H1 (cell line): ENCODE measurements at regions not wholly inside any gene's neighbourhood (a gene's known extent, or its start where the extent isn't known, plus 50 kb on each side); places are given as distances from the start of the nearest gene placed in this dataset.

Experiments used
- CTCF ChIA-PET: fragments of 300-600 bp; sonication (Branson Sonifier 250); formaldehyde crosslinking; loops from one replicate; lab custom pipeline; 2021; ENCODE audit not compliant: partially characterized antibody; lab: Charles Lee
- POLR2A ChIA-PET: fragments of 300-600 bp; sonication (Branson Sonifier 250); formaldehyde crosslinking; loops from one replicate; lab custom pipeline; 2021; ENCODE audit warnings: inconsistent platforms; ENCODE audit not compliant: partially characterized antibody; lab: Charles Lee
- DNase-seq, 2 experiments: peaks; one replicate each; pipeline versions ENCODE4 v3.0.0 to v3.0.0-alpha.2; 2010 to 2022; ENCODE audit warnings: low spot score in 2 of 2, low read depth in 1 of 2, mixed read lengths in 1 of 2
- FAIRE-seq: peaks from 2 replicates; lab custom pipeline; 2011; peaks lifted over from hg19 to GRCh38; lab: Jason Lieb, UNC
- H2AFZ ChIP-seq: 2 replicates; pipeline ENCODE4 v1.8.1; 2012; ENCODE audit warnings: low read length, inconsistent platforms
- H2AK5ac ChIP-seq: 2 replicates; pipeline ENCODE4 v1.6.1; 2013; ENCODE audit warnings: low read depth, low read length
- H2BK120ac ChIP-seq: replicated peaks from 2 replicates; pipeline ENCODE3; 2013; ENCODE audit warnings: low read depth, low read length, inconsistent platforms
- H2BK12ac ChIP-seq: 2 replicates; pipeline ENCODE4 v1.6.1; 2013; ENCODE audit warnings: low read depth, low read length
- H2BK15ac ChIP-seq: 2 replicates; pipeline ENCODE4 v1.6.1; 2013; ENCODE audit warnings: low read length
- H2BK20ac ChIP-seq: 2 replicates; pipeline ENCODE4 v1.6.1; 2013; ENCODE audit warnings: low read length
- H2BK5ac ChIP-seq: 2 replicates; pipeline ENCODE4 v1.6.1; 2013; ENCODE audit warnings: low read depth, low read length
- H3K14ac ChIP-seq: 2 replicates; pipeline ENCODE4 v1.6.1; 2013; ENCODE audit warnings: inconsistent platforms; ENCODE audit not compliant: insufficient read length
- H3K18ac ChIP-seq: 2 replicates; pipeline ENCODE4 v1.6.1; 2013; ENCODE audit warnings: low read length; ENCODE audit errors: extremely low read depth
- H3K23ac ChIP-seq: 2 replicates; pipeline ENCODE4 v1.6.1; 2013; ENCODE audit warnings: inconsistent platforms; ENCODE audit not compliant: insufficient read length
- H3K23me2 ChIP-seq: 2 replicates; pipeline ENCODE4 v1.6.1; 2013; ENCODE audit warnings: low read depth, low read length
- H3K27ac ChIP-seq: 2 replicates; pipeline ENCODE4 v1.6.1; 2011; ENCODE audit warnings: low read depth, low read length, inconsistent platforms
- H3K27me3 ChIP-seq, 4 experiments: replicated peaks in 1 of 4; 1 replicate in 1 of 4; 2 replicates in 3 of 4; pipeline versions ENCODE4 v1.6.1 to v1.8.1; 2011 to 2013; ENCODE audit warnings: low read length in 3 of 4, mild to moderate bottlenecking in 3 of 4, inconsistent platforms in 2 of 4, mixed read lengths in 2 of 4, moderate library complexity in 1 of 4; ENCODE audit not compliant: control insufficient read depth in 3 of 4, insufficient read depth in 3 of 4; ENCODE audit errors: extremely low read depth in 1 of 4
- H3K36me3 ChIP-seq, 4 experiments: 2 replicates each; pipeline versions ENCODE4 v1.6.1 to v1.8.1; 2011 to 2013; ENCODE audit warnings: mild to moderate bottlenecking in 4 of 4, low read length in 3 of 4, moderate library complexity in 2 of 4, control low read depth in 1 of 4, inconsistent platforms in 1 of 4; ENCODE audit not compliant: insufficient read depth in 4 of 4, control insufficient read depth in 2 of 4
- H3K4ac ChIP-seq: replicated peaks from 2 replicates; pipeline ENCODE3; 2013; ENCODE audit warnings: low read length, low read depth, mixed read lengths, inconsistent platforms; ENCODE audit not compliant: insufficient read length
- H3K4me1 ChIP-seq, 4 experiments: replicated peaks in 1 of 4; 1 replicate in 1 of 4; 2 replicates in 3 of 4; pipeline versions ENCODE4 v1.6.1 to v1.8.1; 2011 to 2013; ENCODE audit warnings: low read length in 3 of 4, inconsistent platforms in 2 of 4, mixed read lengths in 1 of 4; ENCODE audit not compliant: insufficient read depth in 4 of 4, control insufficient read depth in 3 of 4
- H3K4me2 ChIP-seq, 2 experiments: 2 replicates each; pipeline versions ENCODE4 v1.6.1 to v1.8.1; 2011 to 2013; ENCODE audit warnings: low read depth in 2 of 2, low read length in 2 of 2, control low read depth in 1 of 2, inconsistent platforms in 1 of 2, mild to moderate bottlenecking in 1 of 2; ENCODE audit not compliant: insufficient read depth in 1 of 2
- H3K4me3 ChIP-seq, 4 experiments: fragments of 200-600, 300-600 bp in 1 of 4; sonication (generic), shearing (Covaris generic), sonication (Bioruptor Twin) in 1 of 4; 2 replicates each; pipeline versions ENCODE4 v1.5.1 to v1.8.1; 2011 to 2016; ENCODE audit warnings: low read length in 4 of 4, low read depth in 3 of 4, control low read depth in 2 of 4, inconsistent platforms in 2 of 4, mild to moderate bottlenecking in 2 of 4, mixed read lengths in 1 of 4, moderate library complexity in 1 of 4; ENCODE audit not compliant: insufficient read depth in 2 of 4; ENCODE audit errors: extremely low read depth in 1 of 4
- H3K56ac ChIP-seq: replicated peaks from 2 replicates; pipeline ENCODE3; 2013; ENCODE audit warnings: low read depth, mild to moderate bottlenecking, mixed read lengths, low read length, inconsistent platforms; ENCODE audit not compliant: insufficient read length
- H3K79me1 ChIP-seq: 2 replicates; pipeline ENCODE4 v1.6.1; 2013; ENCODE audit warnings: low read depth, low read length, control low read depth
- H3K79me2 ChIP-seq, 2 experiments: 2 replicates each; pipeline versions ENCODE4 v1.6.1 to v1.8.1; 2012 to 2013; ENCODE audit warnings: low read length in 2 of 2, mild to moderate bottlenecking in 2 of 2, inconsistent platforms in 1 of 2; ENCODE audit not compliant: insufficient read depth in 2 of 2, control insufficient read depth in 1 of 2
- H3K9ac ChIP-seq, 4 experiments: replicated peaks in 1 of 4; 1 replicate in 1 of 4; 2 replicates in 3 of 4; pipeline versions ENCODE4 v1.6.1 to v1.8.1; 2011 to 2013; ENCODE audit warnings: low read depth in 3 of 4, low read length in 3 of 4, control low read depth in 2 of 4, mild to moderate bottlenecking in 2 of 4, moderate library complexity in 2 of 4, inconsistent platforms in 1 of 4; ENCODE audit errors: extremely low read depth in 1 of 4
- H3K9me3 ChIP-seq, 2 experiments: 2 replicates each; pipeline versions ENCODE4 v1.6.1 to v1.8.1; 2012 to 2013; ENCODE audit warnings: mild to moderate bottlenecking in 2 of 2, moderate library complexity in 2 of 2, control low read depth in 1 of 2, inconsistent platforms in 1 of 2, low read depth in 1 of 2, low read length in 1 of 2, mixed read lengths in 1 of 2; ENCODE audit not compliant: insufficient read depth in 2 of 2
- H4K20me1 ChIP-seq, 2 experiments: replicated peaks in 1 of 2; 2 replicates each; pipeline versions ENCODE3 to v1.8.1; 2011 to 2013; ENCODE audit warnings: inconsistent platforms in 2 of 2, low read length in 2 of 2, mild to moderate bottlenecking in 1 of 2; ENCODE audit not compliant: insufficient read depth in 2 of 2, control insufficient read depth in 1 of 2
- H4K5ac ChIP-seq: 2 replicates; pipeline ENCODE4 v1.6.1; 2013; ENCODE audit warnings: low read length, low read depth, mixed read lengths, inconsistent platforms; ENCODE audit not compliant: insufficient read length
- H4K8ac ChIP-seq: 2 replicates; pipeline ENCODE4 v1.8.0; 2013; ENCODE audit warnings: mild to moderate bottlenecking, moderate library complexity, low read length, inconsistent platforms; ENCODE audit not compliant: insufficient read depth; ENCODE audit errors: extremely low read depth
- H4K91ac ChIP-seq: replicated peaks from 2 replicates; pipeline ENCODE3; 2013; ENCODE audit warnings: low read length, mixed read lengths, inconsistent platforms; ENCODE audit not compliant: insufficient read length
- CHD2 ChIP-seq: IDR thresholded peaks from 2 replicates; pipeline ENCODE4 v1.6.1; 2012; ENCODE audit warnings: low read length, improper control_type of control experiment
- PHF8 ChIP-seq: fragments of 200-600 bp; sonication (generic); conservative IDR thresholded peaks from 2 replicates; pipeline ENCODE4 v1.7.1; 2012; ENCODE audit warnings: low read depth, mild to moderate bottlenecking, inconsistent platforms, low read length, moderate library complexity
- RAD21 ChIP-seq, 2 experiments: IDR thresholded peaks in 1 of 2; conservative IDR thresholded peaks in 1 of 2; 2 replicates each; pipeline ENCODE4 v1.6.1; 2011; ENCODE audit warnings: low read depth in 2 of 2, low read length in 2 of 2, improper control_type of control experiment in 1 of 2, inconsistent platforms in 1 of 2, mild to moderate bottlenecking in 1 of 2, moderate library complexity in 1 of 2
- RFX5 ChIP-seq: IDR thresholded peaks from 2 replicates; pipeline ENCODE4 v1.6.1; 2011; ENCODE audit warnings: low read depth, low read length, improper control_type of control experiment, borderline replicate concordance
- RXRA ChIP-seq: IDR thresholded peaks from 2 replicates; pipeline ENCODE4 v1.6.1; 2011; ENCODE audit warnings: low read depth, mild to moderate bottlenecking, low read length, moderate library complexity; ENCODE audit not compliant: insufficient read depth
- USF2 ChIP-seq: IDR thresholded peaks from 2 replicates; pipeline ENCODE4 v1.6.1; 2011; ENCODE audit warnings: low read length, improper control_type of control experiment
- WGBS, 2 experiments: shearing (Covaris generic) in 1 of 2; methylation state at CpG; one replicate each; pipeline versions ENCODE4 v1.1.6 to v1.1.7; 2013 to 2015; ENCODE audit warnings: low lambda C conversion rate in 2 of 2, mixed read lengths in 2 of 2, inconsistent platforms in 1 of 2, low coverage in 1 of 2, missing lambda C conversion rate in 1 of 2; ENCODE audit not compliant: insufficient replicate concordance in 2 of 2, insufficient coverage in 1 of 2, insufficient read length in 1 of 2; ENCODE audit errors: extremely low coverage in 1 of 2, missing lambda C conversion rate in 1 of 2; 5-methylcytosine and 5-hydroxymethylcytosine counted together
- TF ChIP-seq, protein P1 (sequence below), 3 experiments: IDR thresholded peaks; 1 replicate in 2 of 3; 2 replicates in 1 of 3; pipeline versions ENCODE4 v1.5.1 to v1.6.1; 2011; ENCODE audit warnings: low read length in 3 of 3, mild to moderate bottlenecking in 3 of 3, inconsistent platforms in 2 of 3, low read depth in 1 of 3, moderate library complexity in 1 of 3; ENCODE audit not compliant: insufficient read depth in 1 of 3; ENCODE audit errors: control extremely low read depth in 1 of 3

GRCh38 chr4:62162606-62163005 is 962.5 kb downstream of the ADGRL3 start:
- H4K5ac ChIP-seq, result no peak overlapping the region
- no peak overlapping the region for H4K91ac ChIP-seq
- H3K9ac ChIP-seq, result no peak overlapping the region
- H2BK20ac ChIP-seq, result no peak overlapping the region
- FAIRE-seq (no peak), DNase-seq (peak in 1 of 2 experiments; percentile 2)
- H3K79me2 ChIP-seq, result no peaks in the 10 kb centered on the region
- no peak overlapping the region for H3K4me3 ChIP-seq
- H3K4me2 ChIP-seq, result no peak overlapping the region
- TF ChIP-seq PHF8 (no peak), RXRA (no peak), RFX5 (peak; percentile 60; the same call in 1 of the 2 replicates), USF2 (no peak), CHD2 (no peak), RAD21 (IDR thresholded peaks at IDR 0.05 in 1 of 2, conservative IDR thresholded peaks at IDR 0.05 in 1 of 2; ENCODE audit: low read depth in 2 of 2, low read length in 2 of 2) (peak; percentile 35 to 47; a peak in 3 of 4 replicates)
- TF ChIP-seq, protein P1, sequence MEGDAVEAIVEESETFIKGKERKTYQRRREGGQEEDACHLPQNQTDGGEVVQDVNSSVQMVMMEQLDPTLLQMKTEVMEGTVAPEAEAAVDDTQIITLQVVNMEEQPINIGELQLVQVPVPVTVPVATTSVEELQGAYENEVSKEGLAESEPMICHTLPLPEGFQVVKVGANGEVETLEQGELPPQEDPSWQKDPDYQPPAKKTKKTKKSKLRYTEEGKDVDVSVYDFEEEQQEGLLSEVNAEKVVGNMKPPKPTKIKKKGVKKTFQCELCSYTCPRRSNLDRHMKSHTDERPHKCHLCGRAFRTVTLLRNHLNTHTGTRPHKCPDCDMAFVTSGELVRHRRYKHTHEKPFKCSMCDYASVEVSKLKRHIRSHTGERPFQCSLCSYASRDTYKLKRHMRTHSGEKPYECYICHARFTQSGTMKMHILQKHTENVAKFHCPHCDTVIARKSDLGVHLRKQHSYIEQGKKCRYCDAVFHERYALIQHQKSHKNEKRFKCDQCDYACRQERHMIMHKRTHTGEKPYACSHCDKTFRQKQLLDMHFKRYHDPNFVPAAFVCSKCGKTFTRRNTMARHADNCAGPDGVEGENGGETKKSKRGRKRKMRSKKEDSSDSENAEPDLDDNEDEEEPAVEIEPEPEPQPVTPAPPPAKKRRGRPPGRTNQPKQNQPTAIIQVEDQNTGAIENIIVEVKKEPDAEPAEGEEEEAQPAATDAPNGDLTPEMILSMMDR (IDR thresholded peaks at IDR 0.05; ENCODE audit: control extremely low read depth in 1 of 3, insufficient read depth in 1 of 3, low read depth in 1 of 3, low read length in 3 of 3), result peak in 2 of 3 experiments; percentile 19 to 30; a peak in 2 of 4 replicates
- ChIA-PET CTCF (interaction anchor here (1.5 to 1.7 kb wide), 2 partner anchors 9 to 19 kb away, joined by 4 to 5 read pairs; no protein-coding TSS in a partner anchor), POLR2A (no interaction called here)
- H3K18ac ChIP-seq, result no peak overlapping the region
- no peaks in the 10 kb centered on the region for H3K23me2 ChIP-seq
- H2AK5ac ChIP-seq, result no peak overlapping the region
- no peaks in the 10 kb centered on the region for H4K20me1 ChIP-seq
- H3K56ac ChIP-seq, result no peak overlapping the region
- no peak overlapping the region for H2BK12ac ChIP-seq
- H3K27ac ChIP-seq, result no peak overlapping the region
- H3K79me1 ChIP-seq, result no peaks in the 10 kb centered on the region
- H2BK5ac ChIP-seq, result no peak overlapping the region
- no peak overlapping the region for H2BK120ac ChIP-seq
- H3K9me3 ChIP-seq, result no peaks in the 10 kb centered on the region
- H4K8ac ChIP-seq, result no peak overlapping the region
- 67% methylated on average over 1 of the region's 1 CpG; no CpG with 5 or more reads in 1 of the 2 experiments for WGBS, 2 experiments
- H3K36me3 ChIP-seq, result no peaks in the 10 kb centered on the region
- H3K4ac ChIP-seq, result no peak overlapping the region
- H2AFZ ChIP-seq, result no peak overlapping the region
- H2BK15ac ChIP-seq, result no peak overlapping the region
- no peak overlapping the region for H3K14ac ChIP-seq
- H3K27me3 ChIP-seq, result no peaks in the 10 kb centered on the region
- peaks cover 0 to 2% (median 0%) of the 10 kb centered on the region in 4 experiments; a peak in 1 of 7 replicates for H3K4me1 ChIP-seq
- no peak overlapping the region for H3K23ac ChIP-seq
